WERI-Rb-1 (cell line): ENCODE measurements at regions not wholly inside any gene's neighbourhood (a gene's known extent, or its start where the extent isn't known, plus 50 kb on each side); places are given as distances from the start of the nearest gene placed in this dataset.

Experiments used
- DNase-seq: peaks from one replicate; pipeline ENCODE4 v3.0.0-alpha.2; 2020
- H3K27ac ChIP-seq: fragments of 250-450 bp; sonication (Bioruptor Pico); 2 replicates; pipeline ENCODE4 v1.5.1; 2020; ENCODE audit warnings: mild to moderate bottlenecking, moderate library complexity
- H3K27me3 ChIP-seq: fragments of 250-450 bp; sonication (Bioruptor Pico); 2 replicates; pipeline ENCODE4 v1.5.1; 2021; ENCODE audit warnings: mild to moderate bottlenecking, low read depth, moderate library complexity; ENCODE audit not compliant: insufficient read depth, severe bottlenecking
- H3K36me3 ChIP-seq: fragments of 250-450 bp; sonication (Bioruptor Pico); 2 replicates; pipeline ENCODE4 v1.5.1; 2020; ENCODE audit warnings: mild to moderate bottlenecking, moderate library complexity
- H3K4me3 ChIP-seq: 2 replicates; pipeline ENCODE4 v1.5.1; 2011; ENCODE audit warnings: low read depth, mild to moderate bottlenecking, control low read depth, low read length
- H3K9me3 ChIP-seq: fragments of 250-450 bp; sonication (Bioruptor Pico); 2 replicates; pipeline ENCODE4 v1.5.1; 2021; ENCODE audit warnings: mild to moderate bottlenecking, moderate library complexity; ENCODE audit not compliant: severe bottlenecking
- CTCF ChIP-seq: IDR thresholded peaks from 2 replicates; pipeline ENCODE4 v1.5.1; 2011; ENCODE audit warnings: low read depth, mild to moderate bottlenecking, control low read depth, inconsistent platforms, low read length

- Histone ChIP-seq H3K36me3 (no peaks in the 10 kb centered on the region), H3K4me3 (no peak overlapping the region), H3K27me3 (no peaks in the 10 kb centered on the region), H3K27ac (no peak overlapping the region), H3K9me3 (no peaks in the 10 kb centered on the region)
- no peak for DNase-seq
- no peak for TF ChIP-seq CTCF
Measured at GRCh38 chr4:35342833-35343232, 901.5 kb downstream of the ARAP2 start.

GRCh38 chr4:35347276-35347675 is 897.0 kb downstream of the ARAP2 start:
- H3K36me3 ChIP-seq: no peaks in the 10 kb centered on the region
- DNase-seq: no peak
- no peak for TF ChIP-seq CTCF
- H3K27ac ChIP-seq: no peak overlapping the region
- H3K27me3 ChIP-seq: no peaks in the 10 kb centered on the region
- no peak overlapping the region for H3K4me3 ChIP-seq
- peaks cover 8% of the 10 kb centered on the region for H3K9me3 ChIP-seq

GRCh38 chr4:35358001-35358584 is 886.2 kb downstream of the ARAP2 start:
- H3K27ac ChIP-seq: no peak overlapping the region
- no peak for DNase-seq
- no peak overlapping the region for H3K4me3 ChIP-seq
- no peaks in the 10 kb centered on the region for H3K9me3 ChIP-seq
- H3K27me3 ChIP-seq: no peaks in the 10 kb centered on the region
- H3K36me3 ChIP-seq: no peaks in the 10 kb centered on the region
- TF ChIP-seq CTCF: no peak

- Histone ChIP-seq H3K4me3 (no peak overlapping the region), H3K36me3 (no peaks in the 10 kb centered on the region), H3K27ac (no peak overlapping the region), H3K9me3 (no peaks in the 10 kb centered on the region), H3K27me3 (no peaks in the 10 kb centered on the region)
- no peak for DNase-seq
- no peak for TF ChIP-seq CTCF
Measured at GRCh38 chr4:35364321-35364870, 879.9 kb downstream of the ARAP2 start.

GRCh38 chr4:35365186-35365585 is 879.1 kb downstream of the ARAP2 start:
- no peak for TF ChIP-seq CTCF
- no peak for DNase-seq
- H3K4me3 ChIP-seq: no peak overlapping the region
- no peaks in the 10 kb centered on the region for H3K36me3 ChIP-seq
- H3K9me3 ChIP-seq: no peaks in the 10 kb centered on the region
- no peaks in the 10 kb centered on the region for H3K27me3 ChIP-seq
- H3K27ac ChIP-seq: no peak overlapping the region

GRCh38 chr4:35399912-35400311 is 844.4 kb downstream of the ARAP2 start:
- DNase-seq: no peak
- Histone ChIP-seq H3K36me3 (no peaks in the 10 kb centered on the region), H3K4me3 (no peak overlapping the region), H3K27me3 (no peaks in the 10 kb centered on the region), H3K27ac (no peak overlapping the region), H3K9me3 (no peaks in the 10 kb centered on the region)
- TF ChIP-seq CTCF: no peak
